IMR-90 (cell line): ENCODE measurements at regions not wholly inside any gene's neighbourhood (a gene's known extent, or its start where the extent isn't known, plus 50 kb on each side); places are given as distances from the start of the nearest gene placed in this dataset.

Source experiments
- ATAC-seq: fragments of 200-7000 bp; cut with Tn5 transposase; 2 replicates; pipeline ENCODE4 v1.9.1; 2020; ENCODE audit warnings: low read depth, mild to moderate bottlenecking, moderate library complexity
- BruUV-seq: library from RNA; stranded (reverse); fragments of 400-500 nt; replicated peaks from 2 replicates; lab custom pipeline; 2021; lab: Mats Ljungman, UMichigan
- CTCF ChIA-PET: fragments of 300-600 bp; formaldehyde crosslinking; extraction: SDS; loops from one replicate; lab custom pipeline; 2021; ENCODE audit warnings: antibody characterized with exemption; lab: Yijun Ruan, JAX
- POLR2A ChIA-PET: fragments of 300-600 bp; sonication (Branson Sonifier 250); formaldehyde crosslinking; loops from one replicate; lab custom pipeline; 2022; ENCODE audit warnings: antibody characterized with exemption; ENCODE audit not compliant: unreplicated experiment; lab: Charles Lee
- DNase-seq: peaks from one replicate; pipeline ENCODE4 v3.0.0; 2013
- H2AFZ ChIP-seq: replicated peaks from 2 replicates; pipeline ENCODE3; 2013; ENCODE audit warnings: low read length, mild to moderate bottlenecking; ENCODE audit not compliant: poor library complexity
- H2AK5ac ChIP-seq: 2 replicates; pipeline ENCODE4 v1.6.1; 2013; ENCODE audit warnings: low read depth, low read length, inconsistent platforms
- H2AK9ac ChIP-seq: replicated peaks from 2 replicates; pipeline ENCODE3; 2013; ENCODE audit warnings: mild to moderate bottlenecking, low read depth, low read length, moderate library complexity; ENCODE audit not compliant: poor library complexity
- H2BK120ac ChIP-seq: 2 replicates; pipeline ENCODE4 v1.6.1; 2013; ENCODE audit warnings: low read depth, low read length, inconsistent platforms
- H2BK15ac ChIP-seq: 3 replicates; pipeline ENCODE4 v1.6.1; 2013; ENCODE audit warnings: low read depth, low read length, inconsistent platforms
- H2BK20ac ChIP-seq: 2 replicates; pipeline ENCODE4 v1.6.1; 2013; ENCODE audit warnings: low read depth, mild to moderate bottlenecking, inconsistent platforms, low read length, moderate library complexity
- H2BK5ac ChIP-seq: 2 replicates; pipeline ENCODE4 v1.6.1; 2013; ENCODE audit warnings: mild to moderate bottlenecking, low read depth, low read length, inconsistent platforms; ENCODE audit not compliant: poor library complexity, severe bottlenecking
- H3K14ac ChIP-seq: replicated peaks from 2 replicates; pipeline ENCODE4 v1.6.1; 2013; ENCODE audit warnings: low read depth, low read length, inconsistent platforms
- H3K18ac ChIP-seq: 2 replicates; pipeline ENCODE4 v1.6.1; 2013; ENCODE audit warnings: low read depth, low read length, control low read depth
- H3K23ac ChIP-seq: 2 replicates; pipeline ENCODE4 v1.6.1; 2013; ENCODE audit warnings: low read depth, low read length, inconsistent platforms
- H3K27ac ChIP-seq: 2 replicates; pipeline ENCODE4 v1.5.1; 2013; ENCODE audit warnings: mild to moderate bottlenecking, control low read depth, low read length; ENCODE audit not compliant: insufficient read depth
- H3K27me3 ChIP-seq: 2 replicates; pipeline ENCODE4 v1.6.1; 2013; ENCODE audit warnings: low read length; ENCODE audit not compliant: control insufficient read depth, insufficient read depth
- H3K36me3 ChIP-seq: 2 replicates; pipeline ENCODE4 v1.6.1; 2013; ENCODE audit warnings: low read length, mixed read lengths; ENCODE audit not compliant: control insufficient read depth, insufficient read depth
- H3K4ac ChIP-seq: 2 replicates; pipeline ENCODE4 v1.6.1; 2013; ENCODE audit warnings: low read depth, low read length, inconsistent platforms
- H3K4me1 ChIP-seq: 2 replicates; pipeline ENCODE4 v1.6.1; 2013; ENCODE audit warnings: low read length, mixed read lengths; ENCODE audit not compliant: control insufficient read depth, insufficient read depth
- H3K4me2 ChIP-seq: 2 replicates; pipeline ENCODE4 v1.6.1; 2013; ENCODE audit warnings: low read depth, mild to moderate bottlenecking, control low read depth, low read length, moderate library complexity
- H3K4me3 ChIP-seq: 2 replicates; pipeline ENCODE4 v1.5.1; 2013; ENCODE audit warnings: low read depth, mild to moderate bottlenecking, control low read depth, low read length, moderate library complexity; ENCODE audit not compliant: insufficient read depth
- H3K56ac ChIP-seq: 2 replicates; pipeline ENCODE4 v1.6.1; 2013; ENCODE audit warnings: low read length, inconsistent platforms; ENCODE audit not compliant: insufficient read depth; ENCODE audit errors: extremely low read depth
- H3K79me1 ChIP-seq, 2 experiments: 2 replicates each; pipeline ENCODE4 v1.6.1; 2013; ENCODE audit warnings: low read length in 2 of 2, inconsistent platforms in 1 of 2, low read depth in 1 of 2
- H3K9ac ChIP-seq: 2 replicates; pipeline ENCODE4 v1.6.1; 2013; ENCODE audit warnings: low read depth, low read length, control low read depth
- H3K9me1 ChIP-seq: 2 replicates; pipeline ENCODE4 v1.6.1; 2013; ENCODE audit warnings: low read length, inconsistent platforms; ENCODE audit not compliant: insufficient read depth
- H3K9me3 ChIP-seq: 2 replicates; pipeline ENCODE4 v1.6.1; 2013; ENCODE audit warnings: low read length; ENCODE audit not compliant: control insufficient read depth, insufficient read depth
- H4K20me1 ChIP-seq: 2 replicates; pipeline ENCODE4 v1.6.1; 2013; ENCODE audit warnings: low read length, inconsistent platforms; ENCODE audit not compliant: insufficient read depth
- H4K5ac ChIP-seq: 2 replicates; pipeline ENCODE4 v1.6.1; 2013; ENCODE audit warnings: mild to moderate bottlenecking, low read depth, low read length, control low read depth
- H4K8ac ChIP-seq, 2 experiments: 2 replicates each; pipeline ENCODE4 v1.6.1; 2013; ENCODE audit warnings: low read depth in 2 of 2, low read length in 2 of 2, control low read depth in 1 of 2, inconsistent platforms in 1 of 2
- H4K91ac ChIP-seq: 2 replicates; pipeline ENCODE4 v1.6.1; 2013; ENCODE audit warnings: low read depth, low read length, inconsistent platforms; ENCODE audit not compliant: insufficient read depth
- BHLHE40 ChIP-seq: fragments of 150-350 bp; IDR thresholded peaks from 2 replicates; pipeline ENCODE4 v1.6.1; 2016; ENCODE audit warnings: mild to moderate bottlenecking, low read depth, low read length
- CHD1 ChIP-seq: IDR thresholded peaks from 2 replicates; pipeline ENCODE4 v1.6.1; 2012; ENCODE audit warnings: low read depth, low read length, improper control_type of control experiment
- ELK1 ChIP-seq: fragments of 150-350 bp; IDR thresholded peaks from 2 replicates; pipeline ENCODE4 v1.6.1; 2016; ENCODE audit warnings: low read depth, mild to moderate bottlenecking, low read length, moderate library complexity, borderline replicate concordance
- MAZ ChIP-seq: IDR thresholded peaks from 2 replicates; pipeline ENCODE4 v1.6.1; 2012; ENCODE audit warnings: low read depth, mild to moderate bottlenecking, low read length, improper control_type of control experiment, moderate library complexity, borderline replicate concordance
- MXI1 ChIP-seq: IDR thresholded peaks from 2 replicates; pipeline ENCODE4 v1.6.1; 2012; ENCODE audit warnings: low read depth, mild to moderate bottlenecking, low read length, moderate library complexity, borderline replicate concordance
- NFE2L2 ChIP-seq: fragments of 150-350 bp; IDR thresholded peaks from 2 replicates; pipeline ENCODE4 v1.6.1; 2016; ENCODE audit warnings: low read depth, mild to moderate bottlenecking, low read length
- POLR2A ChIP-seq: IDR thresholded peaks from 2 replicates; pipeline ENCODE4 v1.6.1; 2012; ENCODE audit warnings: mild to moderate bottlenecking, low read depth, low read length
- RCOR1 ChIP-seq: IDR thresholded peaks from 2 replicates; pipeline ENCODE4 v1.6.1; 2012; ENCODE audit warnings: mild to moderate bottlenecking, low read length, improper control_type of control experiment; ENCODE audit not compliant: insufficient replicate concordance
- SMC3 ChIP-seq: fragments of 150-350 bp; IDR thresholded peaks from 2 replicates; pipeline ENCODE4 v1.6.1; 2016; ENCODE audit warnings: low read depth, mild to moderate bottlenecking, antibody characterized with exemption, low read length, moderate library complexity
- WGBS, 2 experiments: methylation state at CpG; one replicate each; pipeline versions ENCODE4 v1.1.5 to v1.1.7; 2013; ENCODE audit warnings: missing lambda C conversion rate in 2 of 2; ENCODE audit not compliant: insufficient read length in 1 of 2; ENCODE audit errors: extremely low coverage in 2 of 2; 5-methylcytosine and 5-hydroxymethylcytosine counted together
- dilution Hi-C: fragments of 300-500 bp; cut with HindIII; formaldehyde crosslinking; loops from one replicate; pipeline ENCODE4 v1.14.3; 2018; ENCODE audit warnings: low sequenced_read_pairs; ENCODE audit not compliant: unreplicated experiment
- in situ Hi-C: fragments of 300-500 bp; cut with MboI; formaldehyde crosslinking; loops from 3 replicates; pipeline ENCODE4 v1.14.3; 2019; ENCODE audit warnings: low sequenced_read_pairs, inconsistent platforms, mixed read lengths
- intact Hi-C: fragments of 100-400 bp; cut with micrococcal nuclease; formaldehyde crosslinking; loops from 2 replicates; pipeline ENCODE4 v1.10.0; 2022

GRCh38 chr7:106472741-106473140, 188.0 kb upstream of the NAMPT start:
- TF ChIP-seq MXI1 (no peak), BHLHE40 (no peak), RCOR1 (no peak), POLR2A (no peak), NFE2L2 (no peak), MAZ (no peak), CHD1 (no peak), SMC3 (no peak), ELK1 (no peak)
- H3K79me1 ChIP-seq: no peaks in the 10 kb centered on the region
- no peak overlapping the region for H2AK5ac ChIP-seq
- no peaks in the 10 kb centered on the region for H3K9me1 ChIP-seq
- H3K27me3 ChIP-seq: no peaks in the 10 kb centered on the region
- dilution Hi-C loops: no loop called here
- H3K4me2 ChIP-seq: no peak overlapping the region
- H3K4me1 ChIP-seq: no peaks in the 10 kb centered on the region
- intact Hi-C loops: no loop called here
- H2BK15ac ChIP-seq: no peak overlapping the region
- no peaks in the 10 kb centered on the region for H3K9me3 ChIP-seq
- no peaks in the 10 kb centered on the region for H4K20me1 ChIP-seq
- BruUV-seq: no TSS peak
- no peaks in the 10 kb centered on the region for H3K36me3 ChIP-seq
- in situ Hi-C loops: no loop called here
- H3K14ac ChIP-seq: no peak overlapping the region
- ChIA-PET POLR2A (no interaction called here), CTCF (no interaction called here)
- no peak overlapping the region for H2AK9ac ChIP-seq
- H3K4me3 ChIP-seq: no peak overlapping the region
- no peak overlapping the region for H3K27ac ChIP-seq
- H3K56ac ChIP-seq: no peak overlapping the region
- H2AFZ ChIP-seq: no peak overlapping the region
- H3K9ac ChIP-seq: no peak overlapping the region
- ATAC-seq (no peak), DNase-seq (no peak)
- WGBS, 2 experiments: no CpG with 5 or more reads among the region's 3 CpGs
- H4K91ac ChIP-seq: no peak overlapping the region
- H2BK120ac ChIP-seq: no peak overlapping the region
- no peak overlapping the region for H3K4ac ChIP-seq
- no peak overlapping the region for H3K18ac ChIP-seq
- H2BK20ac ChIP-seq: no peak overlapping the region
- no peak overlapping the region for H3K23ac ChIP-seq
- H4K8ac ChIP-seq: no peak overlapping the region
- H4K5ac ChIP-seq: no peak overlapping the region
- no peak overlapping the region for H2BK5ac ChIP-seq
